DND-41 (cell line): ENCODE measurements at regions not wholly inside any gene's neighbourhood (a gene's known extent, or its start where the extent isn't known, plus 50 kb on each side); places are given as distances from the start of the nearest gene placed in this dataset.
"Not testable (repeated sequence)": the region's sequence is repeated elsewhere in the genome, so short reads cannot be mapped to it uniquely, and the experiment has no call there.

ENCODE experiments used
- ATAC-seq: fragments of 200-7000 bp; cut with Tn5 transposase; 3 replicates; pipeline ENCODE4 v1.9.1; 2021; ENCODE audit warnings: low read depth; ENCODE audit not compliant: insufficient read depth
- DNase-seq: peaks from one replicate; pipeline ENCODE4 v3.0.0-alpha.2; 2020
- H2AFZ ChIP-seq: 2 replicates; pipeline ENCODE4 v1.6.0; 2012; ENCODE audit warnings: low read depth, low read length
- H3K27ac ChIP-seq: 2 replicates; pipeline ENCODE4 v1.5.1; 2012; ENCODE audit warnings: low read length, inconsistent platforms
- H3K27me3 ChIP-seq: fragments of 200-600 bp; sonication (generic); 2 replicates; pipeline ENCODE4 v1.6.0; 2012; ENCODE audit warnings: low read length, mild to moderate bottlenecking, inconsistent platforms; ENCODE audit not compliant: insufficient read depth, poor library complexity
- H3K36me3 ChIP-seq: 2 replicates; pipeline ENCODE4 v1.5.1; 2012; ENCODE audit warnings: low read length, inconsistent platforms; ENCODE audit not compliant: insufficient read depth
- H3K4me1 ChIP-seq: 2 replicates; pipeline ENCODE4 v1.5.1; 2012; ENCODE audit warnings: mild to moderate bottlenecking, low read length; ENCODE audit not compliant: insufficient read depth
- H3K4me2 ChIP-seq: 2 replicates; pipeline ENCODE4 v1.6.0; 2012; ENCODE audit warnings: mild to moderate bottlenecking, moderate library complexity, low read length, inconsistent platforms; ENCODE audit not compliant: insufficient read depth
- H3K4me3 ChIP-seq, 2 experiments: fragments of 200-600 bp in 1 of 2; shearing (Covaris generic) in 1 of 2; 2 replicates each; pipeline ENCODE4 v1.5.1; 2012 to 2016; ENCODE audit warnings: inconsistent platforms in 2 of 2, low read length in 2 of 2, mild to moderate bottlenecking in 2 of 2, low read depth in 1 of 2, moderate library complexity in 1 of 2
- H3K79me2 ChIP-seq: 2 replicates; pipeline ENCODE4 v1.6.0; 2012; ENCODE audit warnings: low read length, inconsistent platforms; ENCODE audit not compliant: insufficient read depth
- H3K9ac ChIP-seq: 2 replicates; pipeline ENCODE4 v1.6.0; 2012; ENCODE audit warnings: low read depth, mild to moderate bottlenecking, inconsistent platforms, low read length, moderate library complexity
- H3K9me3 ChIP-seq: 2 replicates; pipeline ENCODE4 v1.5.1; 2012; ENCODE audit warnings: low read length, moderate library complexity, mild to moderate bottlenecking, inconsistent platforms; ENCODE audit not compliant: insufficient read depth, severe bottlenecking
- H4K20me1 ChIP-seq: 2 replicates; pipeline ENCODE4 v1.6.0; 2012; ENCODE audit warnings: low read length; ENCODE audit not compliant: insufficient read depth
- CTCF ChIP-seq: IDR thresholded peaks from 2 replicates; pipeline ENCODE4 v1.5.1; 2012; ENCODE audit warnings: borderline replicate concordance, low read length, moderate library complexity, mild to moderate bottlenecking; ENCODE audit not compliant: poor library complexity, severe bottlenecking; ENCODE audit errors: extremely low read depth
- EZH2 ChIP-seq: IDR thresholded peaks from 3 replicates; pipeline ENCODE4 v1.6.1; 2012; ENCODE audit warnings: borderline replicate concordance, low read depth, mild to moderate bottlenecking, moderate library complexity, low read length, inconsistent platforms; ENCODE audit not compliant: severe bottlenecking

DNA sequence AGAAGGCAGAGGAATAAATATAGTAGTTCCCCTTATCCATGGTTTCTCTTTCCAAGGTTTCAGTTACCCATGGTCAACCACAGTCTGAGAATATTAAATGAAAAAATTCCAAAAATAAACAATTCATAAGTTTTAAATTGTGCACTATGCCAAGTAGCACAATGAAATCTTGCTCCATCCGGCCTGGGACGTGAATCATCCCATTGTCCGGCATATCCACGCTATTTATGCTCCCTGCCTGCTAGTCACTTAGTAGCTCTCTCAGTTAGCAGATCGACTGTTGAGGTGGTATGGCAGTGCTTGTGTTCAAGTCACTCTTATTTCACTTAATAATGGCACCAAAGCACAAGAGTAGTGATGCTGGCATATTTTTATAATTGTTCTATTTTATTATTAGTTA, 58.6 kb upstream of the ARHGAP29 start:
- Histone ChIP-seq H4K20me1 (no peaks in the 10 kb centered on the region), H3K27ac (no peak overlapping the region), H3K4me2 (no peak overlapping the region), H3K36me3 (no peaks in the 10 kb centered on the region), H2AFZ (no peak overlapping the region), H3K4me3 (no peak overlapping the region), H3K9ac (no peak overlapping the region), H3K9me3 (no peaks in the 10 kb centered on the region), H3K27me3 (no peaks in the 10 kb centered on the region), H3K79me2 (no peaks in the 10 kb centered on the region), H3K4me1 (no peaks in the 10 kb centered on the region)
- DNase-seq (no peak), ATAC-seq (no peak)
- no peak for TF ChIP-seq CTCF
- no peak for TF ChIP-seq EZH2

GRCh38 chr1:94292978-94293377, 55.6 kb upstream of the ARHGAP29 start:
- not testable (repeated sequence) for ATAC-seq, DNase-seq, H2AFZ ChIP-seq, H3K4me3 ChIP-seq, H3K27ac ChIP-seq, H3K9me3 ChIP-seq, H3K9ac ChIP-seq, H3K36me3 ChIP-seq, H3K79me2 ChIP-seq, H4K20me1 ChIP-seq, H3K27me3 ChIP-seq, H3K4me1 ChIP-seq, H3K4me2 ChIP-seq

DNA sequence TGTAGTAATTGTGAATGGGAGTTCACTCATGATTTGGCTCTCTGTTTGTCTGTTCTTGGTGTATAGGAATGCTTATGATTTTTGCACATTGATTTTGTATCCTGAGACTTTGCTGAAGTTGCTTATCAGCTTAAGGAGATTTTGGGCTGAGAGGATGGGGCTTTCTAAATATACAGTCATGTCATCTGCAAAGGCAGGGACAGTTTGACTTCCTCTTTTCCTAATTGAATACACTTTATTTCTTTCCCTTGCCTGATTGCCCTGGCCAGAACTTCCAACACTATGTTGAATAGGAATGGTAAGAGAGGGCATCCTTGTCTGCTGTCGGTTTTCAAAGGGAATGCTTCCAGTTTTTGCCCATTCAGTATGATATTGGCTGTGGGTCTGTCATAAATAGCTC, 51.9 kb upstream of the ARHGAP29 start:
- not testable (repeated sequence) for H3K79me2 ChIP-seq, H4K20me1 ChIP-seq, H3K27me3 ChIP-seq, H3K4me3 ChIP-seq, H3K27ac ChIP-seq, DNase-seq, H3K9ac ChIP-seq, H2AFZ ChIP-seq, H3K4me1 ChIP-seq, H3K36me3 ChIP-seq, H3K9me3 ChIP-seq, ATAC-seq, H3K4me2 ChIP-seq
